ENCODE measurements at regions not wholly inside any gene's neighbourhood (a gene's known extent, or its start where the extent isn't known, plus 50 kb on each side); places are given as distances from the start of the nearest gene placed in this dataset.

GRCh38 chr10:120282421-120282820, 174.6 kb upstream of the PLPP4 start:
- H3K4me2 ChIP-seq = no peak overlapping the region
- H3K9me2 ChIP-seq = no peaks in the 10 kb centered on the region
- no peak overlapping the region for H3K9ac ChIP-seq
- no peaks in the 10 kb centered on the region for H3K9me3 ChIP-seq
- H3K27ac ChIP-seq (ENCODE audit: low read depth in 2 of 2, low read length in 1 of 2) = no peak overlapping the region
- H3K4me3 ChIP-seq (ENCODE audit: low read depth in 2 of 2, low read length in 1 of 2) = no peak overlapping the region
- 62% methylated on average over 7 of the region's 8 CpGs for WGBS (ENCODE audit: low lambda C conversion rate)
- DNase-seq = no peak
- no peaks in the 10 kb centered on the region for H3K27me3 ChIP-seq (ENCODE audit: insufficient read depth)
- CTCF ChIA-PET = no interaction called here
- H3K36me3 ChIP-seq (replicated peaks in 1 of 2; ENCODE audit: control insufficient read depth in 1 of 2, insufficient read depth in 2 of 2, low read length in 1 of 2) = no peaks in the 10 kb centered on the region
- H3K4me1 ChIP-seq (ENCODE audit: control insufficient read depth in 1 of 2, insufficient read depth in 2 of 2, low read depth in 1 of 2, low read length in 1 of 2) = no peaks in the 10 kb centered on the region; a peak in 1 of 4 replicates
- no peak overlapping the region for H2AFZ ChIP-seq (ENCODE audit: low read depth)
- H3K79me2 ChIP-seq (ENCODE audit: insufficient read depth) = no peaks in the 10 kb centered on the region
- no peaks in the 10 kb centered on the region for H4K20me1 ChIP-seq (ENCODE audit: insufficient read depth)
- no peaks in the 10 kb centered on the region for H3F3A ChIP-seq (replicated peaks; ENCODE audit: insufficient read depth)
- POLR2A ChIA-PET = no interaction called here
- no peak for TF ChIP-seq RAD21 (IDR thresholded peaks at IDR 0.05; ENCODE audit: low read length)
- TF ChIP-seq NRF1 (IDR thresholded peaks at IDR 0.05; ENCODE audit: low read depth, low read length) = no peak
- TF ChIP-seq TEAD4 (IDR thresholded peaks at IDR 0.05; ENCODE audit: borderline replicate concordance, insufficient read depth) = no peak
- TF ChIP-seq RFX5 (IDR thresholded peaks at IDR 0.05; ENCODE audit: low read length) = no peak
- TF ChIP-seq FOXM1 (IDR thresholded peaks at IDR 0.05; ENCODE audit: low read depth) = no peak
- no peak for TF ChIP-seq USF1 (IDR thresholded peaks at IDR 0.05; ENCODE audit: borderline replicate concordance, low read depth)
- no peak for TF ChIP-seq EZH2phosphoT487 (IDR thresholded peaks at IDR 0.05; ENCODE audit: borderline replicate concordance, low read depth)
- TF ChIP-seq FOXJ3 (CRISPR knock-in tag; IDR thresholded peaks at IDR 0.05) = no peak
- TF ChIP-seq YY1 (IDR thresholded peaks at IDR 0.05; ENCODE audit: low read depth) = no peak
- no peak for TF ChIP-seq USF2 (IDR thresholded peaks at IDR 0.05; ENCODE audit: borderline replicate concordance, low read depth, low read length)
- TF ChIP-seq IRF3 (IDR thresholded peaks at IDR 0.05; ENCODE audit: low read depth, low read length) = no peak
- no peak for TF ChIP-seq RCOR1 (IDR thresholded peaks at IDR 0.05; ENCODE audit: low read length)
- no peak for TF ChIP-seq FOSL2 (IDR thresholded peaks at IDR 0.05; ENCODE audit: borderline replicate concordance, low read depth)
- no peak for TF ChIP-seq CTCF (IDR thresholded peaks at IDR 0.05)
